Keratinocyte (primary cell): ENCODE measurements at regions not wholly inside any gene's neighbourhood (a gene's known extent, or its start where the extent isn't known, plus 50 kb on each side); places are given as distances from the start of the nearest gene placed in this dataset.

Experiments used
- DNase-seq: peaks from one replicate; pipeline ENCODE4 v3.0.0-alpha.2; 2011; ENCODE audit warnings: low read depth, missing footprints, low spot score
- FAIRE-seq: peaks from 2 replicates; lab custom pipeline; 2011; peaks lifted over from hg19 to GRCh38; lab: Jason Lieb, UNC
- H2AFZ ChIP-seq: 2 replicates; pipeline ENCODE4 v1.6.0; 2012; ENCODE audit warnings: low read length, control low read depth, inconsistent platforms; ENCODE audit not compliant: control insufficient read depth
- H3K27ac ChIP-seq: 2 replicates; pipeline ENCODE4 v1.5.1; 2011; ENCODE audit warnings: low read length; ENCODE audit not compliant: control insufficient read depth, insufficient read depth
- H3K27me3 ChIP-seq: 3 replicates; pipeline ENCODE4 v1.6.0; 2011; ENCODE audit warnings: low read length; ENCODE audit not compliant: control insufficient read depth, insufficient read depth; ENCODE audit errors: extremely low read depth
- H3K36me3 ChIP-seq, 2 experiments: 2 replicates in 1 of 2; 3 replicates in 1 of 2; pipeline ENCODE4 v1.5.1; 2011; ENCODE audit warnings: low read length in 2 of 2, mild to moderate bottlenecking in 1 of 2; ENCODE audit not compliant: control insufficient read depth in 2 of 2, insufficient read depth in 2 of 2; ENCODE audit errors: extremely low read depth in 1 of 2
- H3K4me1 ChIP-seq: 3 replicates; pipeline ENCODE4 v1.5.1; 2011; ENCODE audit warnings: low read length; ENCODE audit not compliant: control insufficient read depth, insufficient read depth; ENCODE audit errors: extremely low read depth
- H3K4me2 ChIP-seq: 3 replicates; pipeline ENCODE4 v1.6.0; 2011; ENCODE audit warnings: low read depth, low read length; ENCODE audit not compliant: control insufficient read depth, insufficient read depth; ENCODE audit errors: extremely low read depth
- H3K4me3 ChIP-seq, 3 experiments: fragments of 200-600 bp in 1 of 3; sonication (generic) in 1 of 3; 2 replicates in 2 of 3; 3 replicates in 1 of 3; pipeline ENCODE4 v1.5.1; 2011 to 2016; ENCODE audit warnings: low read length in 3 of 3, mild to moderate bottlenecking in 3 of 3, control low read depth in 2 of 3, inconsistent platforms in 1 of 3, low read depth in 1 of 3, mixed read lengths in 1 of 3, mixed run types in 1 of 3, moderate library complexity in 1 of 3; ENCODE audit not compliant: control insufficient read depth in 2 of 3, insufficient read depth in 2 of 3; ENCODE audit errors: extremely low read depth in 1 of 3
- H3K79me2 ChIP-seq: 2 replicates; pipeline ENCODE4 v1.6.0; 2012; ENCODE audit warnings: low read length; ENCODE audit not compliant: control insufficient read depth, insufficient read depth
- H3K9ac ChIP-seq: 3 replicates; pipeline ENCODE4 v1.6.0; 2011; ENCODE audit warnings: low read length; ENCODE audit not compliant: control insufficient read depth, insufficient read depth; ENCODE audit errors: extremely low read depth
- H3K9me1 ChIP-seq: 3 replicates; pipeline ENCODE4 v1.6.0; 2011; ENCODE audit warnings: low read length; ENCODE audit not compliant: control insufficient read depth, insufficient read depth; ENCODE audit errors: extremely low read depth
- H3K9me3 ChIP-seq: 2 replicates; pipeline ENCODE4 v1.5.1; 2012; ENCODE audit warnings: low read depth, low read length; ENCODE audit not compliant: control insufficient read depth
- H4K20me1 ChIP-seq: 3 replicates; pipeline ENCODE4 v1.6.0; 2011; ENCODE audit warnings: low read length; ENCODE audit not compliant: control insufficient read depth, insufficient read depth; ENCODE audit errors: extremely low read depth
- CTCF ChIP-seq, 3 experiments: IDR thresholded peaks in 1 of 3; conservative IDR thresholded peaks in 1 of 3; optimal IDR thresholded peaks in 1 of 3; 2 replicates in 2 of 3; 3 replicates in 1 of 3; pipeline versions ENCODE3 to v1.5.1; 2011; ENCODE audit warnings: low read length in 3 of 3, mild to moderate bottlenecking in 3 of 3, moderate library complexity in 2 of 3, control low read depth in 1 of 3, inconsistent platforms in 1 of 3; ENCODE audit not compliant: insufficient read depth in 2 of 3; ENCODE audit errors: extremely low read depth in 1 of 3
- EZH2 ChIP-seq: IDR thresholded peaks from one replicate; pipeline ENCODE4 v1.6.1; 2012; ENCODE audit warnings: inconsistent platforms, mild to moderate bottlenecking, low read length, moderate library complexity
- dilution Hi-C: fragments of 300-500 bp; cut with MboI; formaldehyde crosslinking; loops from one replicate; pipeline ENCODE4 v1.7.0; 2020; ENCODE audit warnings: low sequenced_read_pairs; ENCODE audit not compliant: extremely low pct_ligation_motif_present

- Histone ChIP-seq H3K4me3 (no peak overlapping the region), H3K4me2 (no peak overlapping the region), H4K20me1 (no peaks in the 10 kb centered on the region), H2AFZ (no peak overlapping the region), H3K4me1 (no peaks in the 10 kb centered on the region), H3K36me3 (no peaks in the 10 kb centered on the region), H3K27ac (no peak overlapping the region), H3K9me3 (no peaks in the 10 kb centered on the region), H3K9me1 (no peaks in the 10 kb centered on the region), H3K79me2 (no peaks in the 10 kb centered on the region), H3K27me3 (no peaks in the 10 kb centered on the region), H3K9ac (no peak overlapping the region)
- FAIRE-seq (no peak), DNase-seq (no peak)
- dilution Hi-C loops: no loop called here
- TF ChIP-seq CTCF (optimal IDR thresholded peaks at IDR 0.05 in 1 of 3, IDR thresholded peaks at IDR 0.05 in 1 of 3, conservative IDR thresholded peaks at IDR 0.05 in 1 of 3; ENCODE audit: extremely low read depth in 1 of 3, insufficient read depth in 2 of 3, low read length in 3 of 3) (no peak), EZH2 (no peak)
Measured at GRCh38 chr3:64861684-64862083, 173.9 kb upstream of the ADAMTS9 start.

- Histone ChIP-seq H3K9me3 (no peaks in the 10 kb centered on the region), H3K79me2 (no peaks in the 10 kb centered on the region), H3K27ac (no peak overlapping the region), H3K9ac (no peak overlapping the region), H3K4me3 (no peak overlapping the region), H3K4me2 (no peak overlapping the region), H3K27me3 (no peaks in the 10 kb centered on the region), H3K36me3 (no peaks in the 10 kb centered on the region), H2AFZ (no peak overlapping the region), H3K9me1 (no peaks in the 10 kb centered on the region), H4K20me1 (no peaks in the 10 kb centered on the region), H3K4me1 (no peaks in the 10 kb centered on the region)
- no peak for FAIRE-seq
- no peak for DNase-seq
- TF ChIP-seq EZH2 (no peak), CTCF (optimal IDR thresholded peaks at IDR 0.05 in 1 of 3, IDR thresholded peaks at IDR 0.05 in 1 of 3, conservative IDR thresholded peaks at IDR 0.05 in 1 of 3; ENCODE audit: extremely low read depth in 1 of 3, insufficient read depth in 2 of 3, low read length in 3 of 3) (no peak)
- dilution Hi-C loops: no loop called here
Measured at GRCh38 chr3:64860536-64860870, 172.7 kb upstream of the ADAMTS9 start.
